Dermis blood vessel endothelial cell (primary cell): ENCODE measurements at regions not wholly inside any gene's neighbourhood (a gene's known extent, or its start where the extent isn't known, plus 50 kb on each side); places are given as distances from the start of the nearest gene placed in this dataset.

ENCODE experiments used
- DNase-seq: peaks from one replicate; pipeline ENCODE4 v3.0.0; 2010

DNA sequence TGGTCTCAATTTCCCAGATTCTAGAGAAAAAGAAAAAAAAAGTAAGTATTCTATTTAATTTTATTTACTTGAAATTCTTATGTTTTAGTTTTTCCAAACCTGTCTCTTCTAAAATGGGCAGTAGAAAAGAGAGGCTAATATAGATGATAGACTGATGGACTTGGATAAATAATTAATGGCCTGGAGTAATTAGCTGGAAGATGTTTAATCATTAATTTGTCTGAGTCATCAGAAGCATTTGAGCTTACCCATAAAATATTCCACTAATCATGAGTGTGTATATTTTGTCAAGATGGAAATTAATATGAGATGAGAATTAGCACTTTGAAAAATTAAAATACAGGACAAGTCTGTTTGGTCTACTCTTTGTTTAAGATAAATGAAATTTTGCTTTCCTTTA, 212.1 kb upstream of the MIR17HG start:
- no peak for DNase-seq

DNA sequence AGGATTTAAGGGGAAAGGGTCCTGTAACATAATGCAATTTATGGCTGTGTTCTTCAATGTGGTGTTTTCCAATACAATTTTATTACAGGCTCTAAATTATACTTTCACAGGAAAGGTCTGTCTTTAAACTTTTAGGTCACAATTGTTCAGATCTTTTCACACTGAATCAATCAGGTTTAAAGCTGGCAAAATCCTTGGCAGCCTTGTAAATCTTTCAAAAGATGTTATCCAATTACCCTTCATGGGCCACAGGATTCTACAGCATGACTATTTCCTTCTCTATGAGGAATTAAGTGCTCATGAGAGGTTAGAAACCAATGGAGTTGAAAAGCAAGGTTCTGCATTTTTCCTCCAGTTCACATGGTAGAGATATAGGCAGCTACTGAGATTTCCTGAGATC, 211.5 kb upstream of the MIR17HG start:
- DNase-seq, result no peak

DNA sequence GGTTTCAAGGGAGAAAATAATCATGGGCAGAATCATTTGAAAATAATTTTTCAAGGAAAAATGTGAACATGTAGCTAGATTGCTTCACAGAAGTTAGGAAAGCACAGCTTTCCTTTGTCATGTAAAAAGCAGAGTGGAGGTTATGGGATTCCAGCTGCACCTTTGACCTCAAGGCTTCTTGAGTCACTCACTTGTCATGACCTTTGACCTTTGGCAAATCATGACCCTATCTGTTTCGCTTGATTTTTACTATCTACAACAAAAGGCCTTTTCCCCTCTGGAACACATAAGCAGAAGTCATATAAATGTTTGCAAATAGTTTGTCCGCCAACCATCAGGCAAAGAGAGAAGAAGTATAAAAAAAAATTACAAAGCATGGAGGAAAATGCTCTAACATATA, 210.7 kb upstream of the MIR17HG start:
- no peak for DNase-seq

DNA sequence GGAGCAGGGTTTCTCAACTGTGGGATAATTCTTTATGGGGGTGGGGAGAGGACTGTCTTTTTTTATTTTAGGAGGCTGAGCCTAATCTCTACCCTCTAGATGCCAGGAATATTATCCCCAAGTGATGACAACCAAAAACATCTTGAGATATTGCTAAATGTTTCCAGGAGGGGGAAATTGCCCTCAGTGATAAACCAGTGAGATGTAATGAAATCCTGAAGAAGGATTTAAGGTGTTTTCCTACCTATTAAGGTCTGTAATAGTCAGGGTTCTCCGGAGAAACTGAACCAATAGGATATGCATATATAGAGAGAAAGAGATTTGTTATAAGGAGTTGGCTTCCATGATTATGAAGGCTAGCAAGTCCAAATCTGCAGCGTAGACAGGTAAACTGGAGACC, 208.3 kb upstream of the MIR17HG start:
- no peak for DNase-seq

DNA sequence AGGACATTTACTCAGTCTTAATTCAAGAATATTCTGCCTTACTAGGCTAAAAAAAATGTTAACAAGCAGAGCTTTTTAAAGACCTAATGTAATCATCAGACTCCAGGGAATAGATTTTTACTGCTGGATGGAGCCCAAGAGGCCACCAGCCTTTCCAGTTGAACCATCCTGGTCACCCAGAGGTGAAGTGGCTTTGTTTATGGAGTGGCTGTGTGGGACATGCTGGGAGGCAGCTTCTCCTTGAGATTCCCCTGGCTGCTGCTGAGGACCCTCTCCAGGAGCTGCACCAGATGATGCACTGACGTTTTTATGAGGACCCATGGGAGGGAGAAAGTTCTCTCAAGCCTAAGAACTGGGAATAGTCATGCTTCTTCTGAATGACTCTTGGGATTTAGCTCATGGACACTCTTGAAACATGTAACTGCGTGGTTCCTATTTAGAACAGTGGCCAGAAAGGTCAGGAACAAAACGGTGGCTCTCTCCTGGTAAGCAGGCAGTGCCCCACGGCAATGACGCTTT, 205.9 kb upstream of the MIR17HG start:
- DNase-seq, result no peak

DNA sequence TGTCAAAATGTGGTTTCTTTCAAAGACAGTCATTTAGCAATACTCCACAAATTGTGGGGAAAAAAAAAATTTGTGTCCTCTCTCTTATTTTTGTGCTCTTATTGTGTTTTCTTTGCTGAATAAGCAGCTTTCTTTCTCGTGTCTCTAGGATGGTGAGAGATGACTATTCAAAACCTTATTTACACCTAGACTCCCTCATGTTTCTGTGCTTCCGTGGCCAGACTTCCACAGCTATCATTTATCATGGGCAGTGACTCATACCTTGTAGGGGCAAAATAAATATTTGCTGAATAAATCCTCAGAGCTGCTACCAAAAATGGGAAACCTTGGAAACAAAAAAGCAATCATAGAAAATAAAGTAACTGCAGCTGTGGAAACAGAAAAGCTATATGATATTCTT, 204.9 kb upstream of the MIR17HG start:
- no peak for DNase-seq

DNA sequence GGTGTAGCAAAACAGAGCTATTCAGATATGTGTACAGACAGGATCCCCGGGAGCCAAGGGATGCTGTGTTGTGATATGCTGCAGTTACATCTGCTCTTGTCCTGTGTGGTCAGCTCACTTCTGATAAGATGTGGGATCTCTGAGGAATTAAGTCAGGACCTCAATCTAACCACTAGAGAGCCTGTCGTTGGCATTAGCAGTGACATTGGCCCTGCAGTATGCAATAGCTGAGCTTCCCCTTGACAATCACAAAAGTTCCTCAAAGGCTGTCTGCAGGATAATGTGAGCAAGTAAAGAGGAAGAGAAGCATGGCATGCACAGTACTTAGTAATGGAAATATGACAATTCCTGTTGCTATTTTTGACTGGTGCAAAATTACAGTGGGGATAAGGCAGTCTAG, 203.4 kb upstream of the MIR17HG start:
- DNase-seq, result no peak

DNA sequence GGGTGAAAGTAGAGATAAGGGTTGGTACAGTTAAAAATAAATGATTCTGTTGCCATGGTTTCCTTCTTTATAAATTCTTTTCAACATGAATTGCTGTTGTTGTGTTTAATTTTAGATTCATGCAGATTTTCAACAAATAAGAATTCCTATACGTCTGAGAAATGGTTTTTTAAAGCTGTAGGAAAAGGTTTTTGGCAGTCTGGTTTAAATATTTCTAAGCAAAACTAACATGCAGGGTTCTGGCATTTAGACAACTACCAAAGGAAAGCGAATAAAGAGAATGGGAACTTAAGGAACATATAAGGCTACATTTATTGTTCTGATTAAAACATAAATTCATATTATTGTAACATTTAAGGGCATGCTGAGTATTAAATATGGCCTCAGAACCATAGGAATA, 203.0 kb upstream of the MIR17HG start:
- DNase-seq, result no peak

DNA sequence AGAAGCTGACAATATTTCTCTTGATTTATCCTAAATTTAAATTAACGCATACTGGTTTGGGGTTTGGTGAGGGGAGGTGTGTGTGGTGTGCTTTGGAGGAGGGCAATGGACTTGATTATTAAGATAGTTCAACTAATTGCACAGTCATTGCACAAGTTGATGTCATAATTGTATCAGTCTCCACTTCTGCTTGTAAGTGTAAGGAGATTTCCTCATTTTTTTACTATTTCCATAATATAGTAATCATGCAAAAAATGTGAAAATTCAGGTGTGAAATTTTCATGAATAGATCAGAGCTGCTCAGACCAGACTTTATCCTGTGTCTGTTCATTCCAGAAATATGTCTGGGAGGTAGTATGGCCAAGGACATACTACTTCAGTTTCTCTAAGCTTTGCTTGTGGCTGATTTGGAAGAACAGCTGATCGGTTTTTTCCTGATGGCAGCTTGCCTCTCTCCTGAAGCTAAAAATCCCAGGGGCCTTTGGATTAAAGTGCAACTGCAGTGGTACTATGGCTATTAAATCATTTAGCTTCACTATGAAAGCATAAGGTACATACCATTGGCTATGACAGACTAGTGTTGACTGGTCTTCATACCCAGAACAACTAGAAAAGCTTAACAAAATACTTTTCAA, 201.8 kb upstream of the MIR17HG start:
- no peak for DNase-seq

DNA sequence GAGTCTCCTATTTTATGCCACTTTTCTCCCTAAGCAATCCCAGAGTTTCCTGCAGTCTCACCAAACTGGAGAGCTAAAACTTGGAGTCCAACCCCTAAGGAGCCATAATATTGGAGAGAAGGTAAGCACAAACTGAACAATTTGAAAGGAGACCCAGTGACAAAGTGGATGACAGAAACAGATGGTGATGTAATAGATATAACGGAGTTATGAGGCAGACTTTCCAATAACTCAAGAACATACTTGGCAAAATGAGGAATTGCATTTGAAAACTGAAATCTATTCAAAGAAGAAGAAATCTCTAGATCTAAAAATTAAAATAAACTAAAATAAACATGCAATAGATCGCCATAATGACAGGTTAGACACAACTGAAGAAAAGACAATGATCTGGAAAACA, 200.9 kb upstream of the MIR17HG start:
- no peak for DNase-seq

DNA sequence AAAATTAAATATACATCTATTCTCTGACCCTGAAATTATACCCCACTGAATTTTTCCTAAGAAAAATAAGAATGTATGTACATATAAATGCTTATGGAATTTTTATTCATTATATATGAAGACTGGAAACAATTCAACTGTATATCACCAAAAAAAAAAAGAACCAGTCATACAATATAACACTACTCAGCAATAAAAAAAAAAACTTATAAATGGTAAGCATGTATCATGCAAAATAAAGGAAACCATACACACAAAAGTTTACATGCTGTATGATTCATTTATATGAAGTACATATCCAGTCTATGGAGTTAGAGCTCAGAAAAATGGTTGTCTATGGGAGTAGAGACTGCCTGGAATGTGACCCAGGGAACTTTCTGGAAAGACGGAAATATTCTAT, 199.4 kb upstream of the MIR17HG start:
- DNase-seq, result no peak

DNA sequence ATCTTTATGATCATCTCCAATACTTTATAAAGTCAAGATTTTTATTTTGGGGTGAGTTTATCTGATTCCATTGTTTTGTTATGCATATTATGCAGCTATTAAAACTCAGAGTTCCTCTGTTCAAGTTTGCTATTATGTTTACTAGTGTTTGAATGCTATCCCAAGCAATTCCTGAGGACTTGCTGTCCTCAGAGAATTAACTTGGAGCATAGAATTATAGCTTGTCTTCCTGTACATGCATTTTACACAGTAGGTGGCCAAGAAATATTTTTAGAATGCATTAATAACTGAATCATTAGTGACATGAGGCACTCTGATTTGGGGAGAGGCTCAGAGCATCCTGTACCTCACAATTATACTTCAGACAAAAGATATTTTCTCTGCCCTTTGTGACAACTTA, 195.6 kb upstream of the MIR17HG start:
- DNase-seq, result no peak

DNA sequence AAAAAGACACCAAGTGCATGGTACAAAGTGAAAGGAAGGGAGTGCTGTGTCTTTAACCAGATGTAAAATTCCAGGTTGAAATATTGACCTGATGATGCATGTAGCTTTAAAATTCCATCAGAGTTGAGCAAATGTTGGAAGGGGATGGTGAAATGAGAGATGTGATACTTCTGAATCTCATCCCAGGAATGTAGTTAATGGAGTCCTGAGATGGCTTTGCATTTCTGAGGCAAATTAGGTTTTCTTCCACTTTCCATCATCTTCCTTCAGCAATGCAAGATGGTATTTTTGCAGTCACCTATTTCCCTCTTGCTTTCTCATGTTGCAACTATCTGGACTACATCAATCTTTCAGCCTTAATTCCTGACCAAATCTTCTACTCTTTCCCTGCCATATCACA, 194.1 kb upstream of the MIR17HG start:
- no peak for DNase-seq

DNA sequence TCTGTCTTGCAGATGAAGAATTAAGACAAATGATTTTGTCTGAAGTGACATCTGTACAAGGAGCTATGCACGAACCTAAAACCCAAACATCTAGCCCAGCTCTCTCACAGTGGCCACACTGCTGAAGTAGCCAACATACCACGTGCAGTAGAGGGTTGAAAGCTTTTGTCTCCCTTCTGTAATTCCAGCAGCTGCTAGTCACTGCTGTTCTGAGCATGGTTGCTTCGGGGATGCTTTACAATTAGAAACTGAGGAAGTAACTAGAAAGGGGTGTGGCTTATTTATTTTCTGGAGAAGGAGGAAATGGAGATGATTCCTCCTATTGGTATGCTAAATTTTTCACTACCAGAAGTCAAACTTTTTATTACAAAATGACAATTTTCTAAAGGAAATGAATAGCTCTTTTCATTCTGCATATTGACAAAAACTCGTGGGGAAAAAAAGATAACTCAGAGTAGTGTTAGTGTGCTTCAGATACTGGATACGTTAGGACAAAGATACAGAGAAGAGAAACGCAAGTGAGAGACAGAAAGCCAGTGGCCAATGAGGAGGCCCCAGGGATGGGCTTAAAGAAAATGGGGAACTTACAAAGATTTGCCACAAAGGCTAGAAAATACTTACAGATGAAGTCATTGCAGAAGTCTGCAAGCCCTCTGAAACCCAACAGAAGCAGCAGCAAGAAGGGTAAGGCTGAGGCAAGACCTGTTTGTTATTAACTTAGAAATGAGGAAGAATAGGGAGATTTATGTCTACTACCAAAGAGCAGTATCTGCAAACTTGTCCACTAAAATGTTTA, 192.7 kb upstream of the MIR17HG start:
- no peak for DNase-seq

DNA sequence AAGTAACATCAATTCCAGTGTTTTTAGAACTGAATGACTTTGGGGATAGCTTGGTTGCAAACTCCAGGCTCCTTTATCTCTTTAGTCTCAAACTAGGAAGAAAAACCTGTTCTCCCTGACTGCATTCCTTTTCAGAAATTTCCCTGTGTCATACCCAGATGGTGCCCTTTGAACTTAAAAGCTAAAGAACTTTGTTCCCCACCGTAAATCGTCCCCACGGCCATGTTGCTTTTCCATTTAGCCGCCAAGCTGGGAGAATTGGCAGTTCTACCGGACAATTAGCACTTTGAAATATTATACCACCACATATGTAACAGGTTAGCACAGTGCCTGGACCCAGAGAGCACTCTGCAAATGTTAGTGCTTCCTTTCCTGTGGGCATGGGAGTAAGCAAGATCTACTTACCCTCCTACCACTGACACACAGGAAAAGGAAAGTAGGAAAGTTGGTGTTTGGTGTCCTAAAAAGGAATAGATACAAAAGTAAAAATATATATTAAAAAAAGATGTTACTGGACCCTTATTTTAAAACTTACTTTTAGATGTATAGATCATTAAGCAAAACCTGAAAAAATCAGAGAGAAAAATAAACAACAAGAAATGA, 191.9 kb upstream of the MIR17HG start:
- DNase-seq, result no peak

DNA sequence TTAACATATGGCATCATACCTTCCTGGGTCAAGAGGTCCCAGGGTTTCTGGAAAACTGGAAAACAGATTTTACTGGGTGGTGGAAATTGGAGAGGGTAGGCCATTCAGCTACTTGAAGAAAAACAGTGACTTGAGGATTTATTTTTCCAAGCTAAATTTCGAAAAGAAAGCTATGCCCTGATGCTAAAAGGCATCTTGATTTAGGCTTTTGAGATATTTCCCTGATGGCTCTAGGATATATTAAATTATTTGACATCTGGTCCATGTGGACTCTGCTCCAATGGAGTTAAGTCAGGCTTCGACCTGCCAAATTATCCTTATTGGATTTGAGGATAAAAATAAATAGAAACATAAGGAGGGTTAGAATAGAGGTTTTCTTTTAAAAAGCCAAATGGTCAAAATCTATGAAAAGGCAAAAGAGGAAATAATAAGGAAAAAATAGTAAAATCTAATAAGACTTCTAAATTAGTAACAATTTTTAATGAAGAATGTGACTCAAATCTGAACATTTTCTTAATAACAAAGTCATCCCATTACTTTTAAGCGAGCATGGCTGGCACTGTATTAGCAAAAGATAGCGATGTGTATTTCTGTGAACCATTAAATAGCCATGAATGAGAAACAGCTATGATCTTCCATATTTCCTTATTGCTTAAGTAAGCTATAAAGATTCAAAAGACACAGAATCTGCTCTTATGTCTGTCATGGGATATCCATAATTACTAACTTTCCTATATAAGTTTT, 190.0 kb upstream of the MIR17HG start:
- no peak for DNase-seq

DNA sequence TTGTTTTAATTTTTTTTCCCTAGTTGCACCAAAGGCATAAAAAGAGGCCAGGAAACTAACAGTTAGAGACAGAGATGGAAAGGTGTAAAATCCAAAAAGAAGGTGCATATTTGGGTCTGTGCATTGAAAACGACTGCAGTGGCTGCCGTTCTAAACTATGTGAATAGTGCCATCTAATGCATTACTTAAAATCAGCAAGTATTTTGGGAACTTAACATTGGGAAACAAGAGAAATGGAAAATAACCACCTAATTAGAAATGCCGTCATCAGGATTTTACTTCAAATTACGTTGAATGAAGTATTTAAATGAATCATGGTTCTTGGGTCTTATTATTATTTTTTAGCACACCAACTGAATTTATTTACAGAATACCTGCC, 189.5 kb upstream of the MIR17HG start:
- no peak for DNase-seq

DNA sequence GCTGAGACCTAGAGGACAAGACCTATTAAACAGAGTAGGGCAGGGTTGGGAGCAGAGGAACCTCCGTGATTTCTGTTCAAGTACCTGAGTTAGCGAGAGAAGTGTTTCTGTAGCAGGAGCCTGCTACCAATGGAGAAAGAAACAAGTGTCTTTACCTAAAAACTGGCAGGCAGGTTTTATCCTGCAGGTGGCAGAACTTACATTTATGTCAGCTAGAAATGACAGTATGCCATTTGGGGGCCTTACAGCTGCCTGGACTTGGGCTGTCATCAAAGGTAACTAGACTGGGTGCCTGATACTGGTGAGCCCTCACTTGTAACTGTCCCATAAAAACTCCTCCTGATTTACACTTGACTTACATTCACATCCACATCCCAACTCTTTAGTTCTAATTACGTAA, 185.3 kb upstream of the MIR17HG start:
- peak; percentile 4 for DNase-seq

DNA sequence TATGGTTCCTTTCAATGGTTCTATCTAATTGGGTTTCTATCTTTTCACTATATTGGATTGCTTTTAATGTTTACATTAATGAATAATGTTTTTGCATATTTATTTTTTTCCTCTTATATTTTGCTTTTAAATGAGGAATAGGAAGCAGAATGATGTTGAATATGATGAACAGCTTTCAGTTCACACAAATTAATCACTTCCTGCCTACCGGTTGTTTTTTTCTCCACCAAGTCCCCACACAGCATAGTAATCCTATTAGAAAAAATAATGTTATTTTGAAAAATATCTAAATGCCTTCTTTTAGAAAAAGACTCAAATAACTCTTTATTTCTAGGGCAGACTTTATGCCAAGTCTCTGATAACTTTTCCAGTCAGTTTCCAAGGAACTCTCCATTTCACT, 184.9 kb upstream of the MIR17HG start:
- DNase-seq, result no peak

DNA sequence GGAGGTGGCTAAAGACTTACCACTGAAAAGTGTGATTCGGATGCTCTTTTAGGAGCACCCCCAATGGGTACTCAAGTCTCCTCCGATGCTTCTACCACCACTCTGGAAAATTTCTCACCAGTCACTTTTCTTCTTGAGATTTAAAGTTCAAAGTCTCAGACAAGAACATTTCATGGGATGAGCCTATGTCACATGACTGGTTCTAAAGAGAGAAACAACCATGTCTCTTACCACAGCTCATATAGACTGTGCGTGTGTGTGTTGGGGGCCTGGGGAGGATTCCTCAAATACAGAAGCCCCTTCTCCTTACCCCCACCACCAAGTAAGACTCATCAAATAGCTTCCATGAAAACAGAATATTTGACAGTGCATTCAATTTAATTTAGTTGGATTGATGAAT, 181.7 kb upstream of the MIR17HG start:
- DNase-seq, result no peak

DNA sequence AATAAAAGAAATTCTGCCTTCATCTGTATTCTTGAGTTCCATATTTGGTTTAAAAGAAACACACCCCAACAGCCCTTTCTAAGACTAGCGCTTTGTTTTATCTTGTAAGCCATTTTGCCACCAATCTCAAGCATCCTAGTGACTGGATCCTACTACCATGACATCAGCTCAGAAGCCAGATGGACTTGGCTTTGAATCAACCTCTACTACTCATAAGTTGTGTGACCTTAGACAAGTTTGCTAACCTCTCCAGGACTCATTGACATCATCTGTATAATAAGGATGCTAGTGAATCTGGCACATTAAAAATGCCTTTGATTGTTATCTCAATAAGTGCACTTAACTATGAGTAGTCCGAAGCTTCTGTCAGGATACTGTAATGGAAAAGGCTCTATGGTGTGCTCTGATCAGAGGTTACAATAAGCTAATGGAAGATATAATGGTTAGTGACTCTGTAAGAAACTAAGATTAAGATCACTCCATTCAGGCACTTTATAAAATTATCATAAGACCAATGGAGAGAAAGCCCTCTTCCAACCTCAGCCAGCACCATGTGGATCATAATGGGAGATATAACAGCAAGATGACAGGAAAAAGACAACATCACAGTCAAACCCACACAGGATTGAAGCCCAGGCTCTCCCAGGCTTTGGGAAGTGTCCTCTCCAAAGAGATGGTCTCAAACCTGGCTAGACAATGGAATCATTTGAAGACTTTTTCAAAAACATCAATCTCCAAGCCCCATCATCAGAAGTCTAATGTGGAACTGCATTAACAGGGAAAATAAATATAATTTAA, 180.6 kb upstream of the MIR17HG start:
- no peak for DNase-seq

DNA sequence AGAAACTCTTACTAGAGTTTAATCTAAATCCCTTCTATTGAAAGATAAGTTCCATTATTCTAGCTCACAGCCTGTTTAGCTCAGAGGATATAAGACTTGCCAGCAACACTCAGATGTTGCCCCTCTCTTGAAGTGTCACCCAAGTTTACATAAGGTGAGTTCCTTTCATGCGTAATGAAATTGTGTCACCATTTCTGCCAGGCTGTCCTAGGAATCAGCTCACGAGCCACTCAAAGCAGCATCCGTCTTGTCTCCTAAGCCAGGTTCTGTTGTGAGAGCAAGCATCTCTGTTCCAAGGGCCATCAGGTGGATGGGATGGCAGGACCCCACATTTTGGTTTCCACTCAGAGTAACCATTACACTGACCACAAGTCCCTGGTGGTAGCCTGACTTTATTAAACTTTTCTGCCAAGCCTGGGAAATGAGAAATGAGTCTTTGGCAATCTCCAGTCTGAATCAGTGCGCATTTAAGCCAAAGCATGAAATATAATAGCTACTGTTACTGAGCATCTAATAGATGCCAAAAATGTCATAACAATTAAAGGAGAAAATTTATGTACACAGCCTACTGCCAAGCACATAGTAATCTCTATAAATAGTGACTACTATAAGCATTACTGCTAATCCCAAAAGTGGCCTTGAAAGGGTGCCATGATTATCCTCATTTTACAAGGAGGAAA, 179.6 kb upstream of the MIR17HG start:
- DNase-seq, result no peak
